Peyer's patch (tissue), 4 donors: ENCODE measurements at regions not wholly inside any gene's neighbourhood (a gene's known extent, or its start where the extent isn't known, plus 50 kb on each side); places are given as distances from the start of the nearest gene placed in this dataset.

ENCODE experiments used
- CTCF ChIP-seq, 6 experiments: fragments of 450-650 bp in 4 of 6; fragments of 200-600 bp in 2 of 6; sonication (generic) in 1 of 6; IDR thresholded peaks; one replicate each; pipeline ENCODE4 v1.5.1; 2017 to 2019; ENCODE audit warnings: antibody characterized with exemption in 6 of 6, mild to moderate bottlenecking in 3 of 6, moderate library complexity in 1 of 6
- POLR2A ChIP-seq, 2 donors: fragments of 450-650 bp; IDR thresholded peaks; one replicate each; pipeline ENCODE4 v1.5.1; 2017; ENCODE audit warnings: antibody characterized with exemption in 2 of 2, mild to moderate bottlenecking in 2 of 2, moderate library complexity in 2 of 2

GRCh38 chr3:164515256-164515655, 563.0 kb downstream of the SI start:
- TF ChIP-seq POLR2A (IDR thresholded peaks at IDR 0.05) (no peak), CTCF (IDR thresholded peaks at IDR 0.05) (no peak)
